Kidney glomerular epithelial cell (primary cell): ENCODE measurements at regions not wholly inside any gene's neighbourhood (a gene's known extent, or its start where the extent isn't known, plus 50 kb on each side); places are given as distances from the start of the nearest gene placed in this dataset.
"Not testable (repeated sequence)": the region's sequence is repeated elsewhere in the genome, so short reads cannot be mapped to it uniquely, and the experiment has no call there.

Experiments used
- DNase-seq: peaks from one replicate; lab custom pipeline; 2025; lab: John Stamatoyannopoulos, UW

GRCh38 chr16:21534561-21534960, 64.8 kb upstream of the METTL9 start:
- DNase-seq, result not testable (repeated sequence)

- not testable (repeated sequence) for DNase-seq
Observed at GRCh38 chr16:21535201-21535600, 64.2 kb upstream of the METTL9 start.

- DNase-seq, result not testable (repeated sequence)
Observed at GRCh38 chr16:21536740-21537139, 62.6 kb upstream of the METTL9 start.

- not testable (repeated sequence) for DNase-seq
Observed at GRCh38 chr16:21537598-21537997, 61.8 kb upstream of the METTL9 start.

GRCh38 chr16:21539107-21539618, 60.2 kb upstream of the METTL9 start:
- not testable (repeated sequence) for DNase-seq

- DNase-seq, result not testable (repeated sequence)
Observed at GRCh38 chr16:21540770-21541433, 58.5 kb upstream of the METTL9 start.

GRCh38 chr16:21541611-21542051, 57.7 kb upstream of the METTL9 start:
- DNase-seq, result not testable (repeated sequence)

- DNase-seq, result not testable (repeated sequence)
Observed at GRCh38 chr16:21542075-21542474, 57.3 kb upstream of the METTL9 start.

- not testable (repeated sequence) for DNase-seq
Observed at GRCh38 chr16:21542491-21543124, 56.8 kb upstream of the METTL9 start.

- peak; percentile 3 for DNase-seq
Observed at GRCh38 chr16:21543151-21543836, 56.1 kb upstream of the METTL9 start.

GRCh38 chr16:21545664-21546326, 53.6 kb upstream of the METTL9 start:
- not testable (repeated sequence) for DNase-seq

GRCh38 chr16:21549396-21549795, 50.0 kb upstream of the METTL9 start:
- DNase-seq, result not testable (repeated sequence)
